ENCODE measurements at regions not wholly inside any gene's neighbourhood (a gene's known extent, or its start where the extent isn't known, plus 50 kb on each side); places are given as distances from the start of the nearest gene placed in this dataset.
"Not testable (repeated sequence)": the region's sequence is repeated elsewhere in the genome, so short reads cannot be mapped to it uniquely, and the experiment has no call there.

DNA sequence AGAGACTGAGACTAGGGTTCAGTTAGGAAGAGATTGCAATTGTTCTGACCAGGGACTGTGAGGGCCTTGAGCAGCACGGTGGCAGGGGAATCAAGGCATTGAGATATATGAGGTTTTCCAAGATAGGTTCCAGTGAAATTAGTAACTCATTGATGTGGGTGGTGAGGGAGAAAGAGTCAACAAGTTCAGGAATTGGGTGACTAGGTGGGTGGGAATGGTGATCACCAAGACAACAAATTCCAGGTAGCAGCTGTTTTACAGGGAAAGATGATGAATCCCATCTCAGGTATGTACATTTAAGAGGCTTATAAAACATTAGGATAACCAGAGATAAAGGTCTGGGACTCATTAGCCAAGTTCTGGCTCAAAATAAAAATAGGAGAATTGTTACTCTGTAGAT is 251.5 kb upstream of the MGAT5 start:
- H3K9me3 Mint-ChIP-seq (ENCODE audit: unreplicated experiment): peaks cover 2% of the 10 kb centered on the region
- no peaks in the 10 kb centered on the region for H3K4me1 Mint-ChIP-seq (ENCODE audit: low read depth, unreplicated experiment)
- H3K27ac Mint-ChIP-seq (ENCODE audit: unreplicated experiment): no peak overlapping the region
- no peaks in the 10 kb centered on the region for H3K36me3 Mint-ChIP-seq (ENCODE audit: unreplicated experiment)
- no peak for DNase-seq
- TF ChIP-seq, protein P1, sequence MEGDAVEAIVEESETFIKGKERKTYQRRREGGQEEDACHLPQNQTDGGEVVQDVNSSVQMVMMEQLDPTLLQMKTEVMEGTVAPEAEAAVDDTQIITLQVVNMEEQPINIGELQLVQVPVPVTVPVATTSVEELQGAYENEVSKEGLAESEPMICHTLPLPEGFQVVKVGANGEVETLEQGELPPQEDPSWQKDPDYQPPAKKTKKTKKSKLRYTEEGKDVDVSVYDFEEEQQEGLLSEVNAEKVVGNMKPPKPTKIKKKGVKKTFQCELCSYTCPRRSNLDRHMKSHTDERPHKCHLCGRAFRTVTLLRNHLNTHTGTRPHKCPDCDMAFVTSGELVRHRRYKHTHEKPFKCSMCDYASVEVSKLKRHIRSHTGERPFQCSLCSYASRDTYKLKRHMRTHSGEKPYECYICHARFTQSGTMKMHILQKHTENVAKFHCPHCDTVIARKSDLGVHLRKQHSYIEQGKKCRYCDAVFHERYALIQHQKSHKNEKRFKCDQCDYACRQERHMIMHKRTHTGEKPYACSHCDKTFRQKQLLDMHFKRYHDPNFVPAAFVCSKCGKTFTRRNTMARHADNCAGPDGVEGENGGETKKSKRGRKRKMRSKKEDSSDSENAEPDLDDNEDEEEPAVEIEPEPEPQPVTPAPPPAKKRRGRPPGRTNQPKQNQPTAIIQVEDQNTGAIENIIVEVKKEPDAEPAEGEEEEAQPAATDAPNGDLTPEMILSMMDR (IDR thresholded peaks at IDR 0.05; ENCODE audit: partially characterized antibody, unreplicated experiment): no peak
- peaks cover 2% of the 10 kb centered on the region for H3K27me3 Mint-ChIP-seq (ENCODE audit: unreplicated experiment)
- no peak overlapping the region for H3K4me3 Mint-ChIP-seq (ENCODE audit: unreplicated experiment)

DNA sequence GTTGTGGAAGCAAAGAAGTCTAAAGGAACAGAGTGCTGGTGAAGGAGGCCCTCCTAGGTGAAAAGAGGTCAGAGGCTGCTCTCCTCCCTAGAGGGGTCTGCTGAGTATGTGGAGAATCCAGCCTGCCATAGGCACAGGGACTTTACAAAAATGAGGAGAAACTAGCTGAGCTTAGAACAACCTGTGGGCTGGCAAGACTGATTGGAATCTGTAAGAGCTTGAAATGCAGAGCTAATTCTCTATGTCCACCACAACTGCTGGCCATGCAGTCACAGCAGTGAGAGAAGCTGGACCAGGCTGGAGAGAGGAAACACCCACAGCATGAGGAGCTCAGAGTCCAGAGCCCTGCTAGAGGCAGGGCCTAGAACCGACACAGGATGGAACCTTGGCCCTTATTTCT is 251.0 kb upstream of the MGAT5 start:
- Mint-ChIP-seq H3K4me1 (ENCODE audit: low read depth, unreplicated experiment) (no peaks in the 10 kb centered on the region), H3K9me3 (ENCODE audit: unreplicated experiment) (peaks cover 2% of the 10 kb centered on the region), H3K4me3 (ENCODE audit: unreplicated experiment) (no peak overlapping the region), H3K27me3 (ENCODE audit: unreplicated experiment) (peaks cover 2% of the 10 kb centered on the region), H3K27ac (ENCODE audit: unreplicated experiment) (no peak overlapping the region), H3K36me3 (ENCODE audit: unreplicated experiment) (no peaks in the 10 kb centered on the region)
- DNase-seq: no peak
- TF ChIP-seq, protein P1 (IDR thresholded peaks at IDR 0.05; ENCODE audit: partially characterized antibody, unreplicated experiment): no peak

DNA sequence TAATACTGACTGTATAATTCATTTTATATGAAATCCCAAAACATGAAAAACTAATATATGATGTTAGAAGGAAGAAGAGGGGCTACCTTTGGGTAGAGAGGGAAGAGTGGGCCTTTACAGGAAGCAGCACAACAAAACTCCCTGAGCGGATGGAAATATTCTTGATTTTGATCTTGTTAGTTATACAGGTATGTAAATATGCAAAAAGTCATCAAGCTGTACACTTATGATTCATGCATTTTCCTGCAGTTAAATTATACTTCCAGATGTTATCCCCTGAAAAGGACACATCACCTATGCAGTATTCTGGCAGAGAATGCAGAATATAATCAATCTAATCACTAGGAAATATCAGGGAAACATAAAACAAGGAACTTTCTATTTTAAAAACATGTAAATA is 249.4 kb upstream of the MGAT5 start:
- TF ChIP-seq, protein P1 (IDR thresholded peaks at IDR 0.05; ENCODE audit: partially characterized antibody, unreplicated experiment): no peak
- Mint-ChIP-seq H3K27ac (ENCODE audit: unreplicated experiment) (no peak overlapping the region), H3K27me3 (ENCODE audit: unreplicated experiment) (peaks cover 2% of the 10 kb centered on the region), H3K36me3 (ENCODE audit: unreplicated experiment) (no peaks in the 10 kb centered on the region), H3K4me3 (ENCODE audit: unreplicated experiment) (no peak overlapping the region), H3K4me1 (ENCODE audit: low read depth, unreplicated experiment) (no peaks in the 10 kb centered on the region), H3K9me3 (ENCODE audit: unreplicated experiment) (peaks cover 2% of the 10 kb centered on the region)
- no peak for DNase-seq

DNA sequence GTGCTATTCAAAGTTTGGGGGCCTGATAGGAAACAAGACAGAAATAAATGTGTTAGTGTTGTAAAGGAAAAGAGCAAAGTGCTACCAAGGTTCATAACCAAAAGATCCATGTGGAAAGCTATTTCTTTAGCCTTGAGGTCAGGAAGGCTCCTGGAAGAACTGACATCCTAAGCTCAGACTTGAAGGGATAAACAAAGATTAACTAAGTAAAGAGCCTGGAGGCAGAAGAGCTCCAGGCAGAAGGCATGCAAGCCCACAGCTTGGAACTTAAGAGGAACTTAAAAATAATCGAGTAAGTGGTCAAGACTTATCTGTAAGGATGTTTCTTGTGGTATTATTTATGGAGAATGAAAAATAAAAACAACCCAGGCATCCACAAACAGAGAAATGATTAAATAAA is 245.0 kb upstream of the MGAT5 start:
- Mint-ChIP-seq H3K9me3 (ENCODE audit: unreplicated experiment) (no peaks in the 10 kb centered on the region), H3K27me3 (ENCODE audit: unreplicated experiment) (no peaks in the 10 kb centered on the region), H3K36me3 (ENCODE audit: unreplicated experiment) (no peaks in the 10 kb centered on the region), H3K4me3 (ENCODE audit: unreplicated experiment) (no peak overlapping the region), H3K4me1 (ENCODE audit: low read depth, unreplicated experiment) (no peaks in the 10 kb centered on the region), H3K27ac (ENCODE audit: unreplicated experiment) (no peak overlapping the region)
- TF ChIP-seq, protein P1 (IDR thresholded peaks at IDR 0.05; ENCODE audit: partially characterized antibody, unreplicated experiment): no peak
- DNase-seq: no peak

DNA sequence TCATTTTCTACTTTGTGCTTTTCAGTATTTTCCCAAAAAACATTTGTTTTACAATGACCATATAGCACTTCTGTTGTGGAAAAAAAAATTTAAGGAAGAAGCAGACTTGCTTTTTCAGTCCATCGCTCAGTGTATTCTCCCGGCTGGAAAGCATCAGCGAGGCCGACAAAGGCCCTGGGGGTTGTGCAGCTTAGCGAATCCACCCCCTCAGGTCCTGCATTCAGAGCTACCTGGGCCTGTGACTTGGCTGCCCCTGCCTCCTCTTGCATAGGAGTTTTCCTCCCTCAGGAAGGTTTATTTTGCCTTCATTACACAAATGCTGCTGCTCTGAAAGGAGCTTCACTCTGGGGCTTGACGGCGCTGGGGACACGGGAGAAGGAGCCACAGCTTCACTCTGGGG is 244.4 kb upstream of the MGAT5 start:
- no peaks in the 10 kb centered on the region for H3K4me1 Mint-ChIP-seq (ENCODE audit: low read depth, unreplicated experiment)
- no peak for DNase-seq
- no peaks in the 10 kb centered on the region for H3K36me3 Mint-ChIP-seq (ENCODE audit: unreplicated experiment)
- TF ChIP-seq, protein P1 (IDR thresholded peaks at IDR 0.05; ENCODE audit: partially characterized antibody, unreplicated experiment): no peak
- no peak overlapping the region for H3K27ac Mint-ChIP-seq (ENCODE audit: unreplicated experiment)
- H3K4me3 Mint-ChIP-seq (ENCODE audit: unreplicated experiment): no peak overlapping the region
- H3K27me3 Mint-ChIP-seq (ENCODE audit: unreplicated experiment): no peaks in the 10 kb centered on the region
- no peaks in the 10 kb centered on the region for H3K9me3 Mint-ChIP-seq (ENCODE audit: unreplicated experiment)

DNA sequence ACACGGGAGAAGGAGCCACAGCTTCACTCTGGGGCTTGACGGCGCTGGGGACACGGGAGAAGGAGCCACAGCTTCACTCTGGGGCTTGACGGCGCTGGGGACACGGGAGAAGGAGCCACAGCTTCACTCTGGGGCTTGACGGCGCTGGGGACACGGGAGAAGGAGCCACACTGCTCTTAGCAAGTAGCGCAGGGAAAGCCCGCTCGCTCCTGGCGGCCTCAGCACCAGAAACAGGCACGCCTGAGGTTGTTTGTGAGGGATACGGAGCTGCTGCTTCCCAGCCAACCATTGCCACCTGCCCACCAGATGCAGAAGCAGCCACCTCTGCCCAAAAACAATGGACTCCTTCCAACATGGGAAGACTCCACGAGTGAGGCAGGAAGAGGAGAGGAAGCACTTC is 244.0 kb upstream of the MGAT5 start:
- not testable (repeated sequence) for H3K4me3 Mint-ChIP-seq (ENCODE audit: unreplicated experiment); H3K4me1 Mint-ChIP-seq (ENCODE audit: low read depth, unreplicated experiment); H3K36me3 Mint-ChIP-seq (ENCODE audit: unreplicated experiment); H3K27ac Mint-ChIP-seq (ENCODE audit: unreplicated experiment); DNase-seq; H3K27me3 Mint-ChIP-seq (ENCODE audit: unreplicated experiment); H3K9me3 Mint-ChIP-seq (ENCODE audit: unreplicated experiment)

Data from glutamatergic neuron (in vitro differentiated cells).